ENCODE measurements at regions not wholly inside any gene's neighbourhood (a gene's known extent, or its start where the extent isn't known, plus 50 kb on each side); places are given as distances from the start of the nearest gene placed in this dataset.

DNA sequence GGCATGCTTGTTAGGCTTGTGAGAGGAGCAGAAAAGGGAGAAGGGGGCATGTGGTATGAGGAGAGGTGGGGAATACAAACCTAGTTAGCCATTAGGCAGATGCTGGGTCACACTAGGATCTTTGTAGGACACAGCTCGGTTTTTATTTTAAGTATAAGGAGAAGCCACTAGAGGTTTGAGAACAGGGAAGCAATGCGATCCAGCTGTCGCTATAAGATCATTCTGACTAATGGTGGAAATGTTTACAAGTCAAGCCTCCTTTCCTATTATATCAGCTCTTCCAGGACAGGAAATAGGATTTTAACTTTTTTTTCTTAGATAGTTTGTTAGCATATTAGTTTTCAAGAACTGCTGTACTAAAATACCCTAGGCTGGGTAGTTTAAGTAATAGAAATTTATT is 609.9 kb downstream of the INSC start:
- TF ChIP-seq, protein P1, sequence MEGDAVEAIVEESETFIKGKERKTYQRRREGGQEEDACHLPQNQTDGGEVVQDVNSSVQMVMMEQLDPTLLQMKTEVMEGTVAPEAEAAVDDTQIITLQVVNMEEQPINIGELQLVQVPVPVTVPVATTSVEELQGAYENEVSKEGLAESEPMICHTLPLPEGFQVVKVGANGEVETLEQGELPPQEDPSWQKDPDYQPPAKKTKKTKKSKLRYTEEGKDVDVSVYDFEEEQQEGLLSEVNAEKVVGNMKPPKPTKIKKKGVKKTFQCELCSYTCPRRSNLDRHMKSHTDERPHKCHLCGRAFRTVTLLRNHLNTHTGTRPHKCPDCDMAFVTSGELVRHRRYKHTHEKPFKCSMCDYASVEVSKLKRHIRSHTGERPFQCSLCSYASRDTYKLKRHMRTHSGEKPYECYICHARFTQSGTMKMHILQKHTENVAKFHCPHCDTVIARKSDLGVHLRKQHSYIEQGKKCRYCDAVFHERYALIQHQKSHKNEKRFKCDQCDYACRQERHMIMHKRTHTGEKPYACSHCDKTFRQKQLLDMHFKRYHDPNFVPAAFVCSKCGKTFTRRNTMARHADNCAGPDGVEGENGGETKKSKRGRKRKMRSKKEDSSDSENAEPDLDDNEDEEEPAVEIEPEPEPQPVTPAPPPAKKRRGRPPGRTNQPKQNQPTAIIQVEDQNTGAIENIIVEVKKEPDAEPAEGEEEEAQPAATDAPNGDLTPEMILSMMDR (IDR thresholded peaks at IDR 0.05; ENCODE audit: poor library complexity) = no peak
- no peak for TF ChIP-seq EZH2phosphoT487 (IDR thresholded peaks at IDR 0.05; ENCODE audit: low read depth, severe bottlenecking, unreplicated experiment)
- no peak for TF ChIP-seq EZH2 (IDR thresholded peaks at IDR 0.05; ENCODE audit: borderline replicate concordance)
